T-helper 17 cell (primary cell): ENCODE measurements at regions not wholly inside any gene's neighbourhood (a gene's known extent, or its start where the extent isn't known, plus 50 kb on each side); places are given as distances from the start of the nearest gene placed in this dataset.
"Not testable (repeated sequence)": the region's sequence is repeated elsewhere in the genome, so short reads cannot be mapped to it uniquely, and the experiment has no call there.

ENCODE experiments used
- ATAC-seq: fragments of 150-1000 bp; cut with Tn5 transposase; 2 replicates; pipeline ENCODE4 v1.10.0; 2021; ENCODE audit warnings: mild to moderate bottlenecking, moderate library complexity
- DNase-seq, 3 donors: peaks; one replicate each; pipeline versions ENCODE4 v3.0.0 to v3.0.0-alpha.2; 2020 to 2021
- H3K9me3 ChIP-seq: one replicate; pipeline ENCODE4 v1.7.0; 2013; ENCODE audit warnings: low read length, mild to moderate bottlenecking; ENCODE audit not compliant: control insufficient read depth, poor library complexity, severe bottlenecking
- H3K27ac Mint-ChIP-seq: one replicate; pipeline ENCODE4 v1.8.0; 2022; ENCODE audit warnings: mild to moderate bottlenecking, moderate library complexity, mixed read lengths
- H3K27me3 Mint-ChIP-seq: one replicate; pipeline ENCODE4 v1.8.0; 2022; ENCODE audit warnings: mixed read lengths
- H3K36me3 Mint-ChIP-seq: one replicate; pipeline ENCODE4 v1.8.0; 2022; ENCODE audit warnings: low read depth, mixed read lengths
- H3K4me1 Mint-ChIP-seq: one replicate; pipeline ENCODE4 v1.8.0; 2022; ENCODE audit warnings: mild to moderate bottlenecking, mixed read lengths
- H3K4me3 Mint-ChIP-seq: one replicate; pipeline ENCODE4 v1.8.0; 2022; ENCODE audit warnings: mild to moderate bottlenecking, moderate library complexity, mixed read lengths

DNA sequence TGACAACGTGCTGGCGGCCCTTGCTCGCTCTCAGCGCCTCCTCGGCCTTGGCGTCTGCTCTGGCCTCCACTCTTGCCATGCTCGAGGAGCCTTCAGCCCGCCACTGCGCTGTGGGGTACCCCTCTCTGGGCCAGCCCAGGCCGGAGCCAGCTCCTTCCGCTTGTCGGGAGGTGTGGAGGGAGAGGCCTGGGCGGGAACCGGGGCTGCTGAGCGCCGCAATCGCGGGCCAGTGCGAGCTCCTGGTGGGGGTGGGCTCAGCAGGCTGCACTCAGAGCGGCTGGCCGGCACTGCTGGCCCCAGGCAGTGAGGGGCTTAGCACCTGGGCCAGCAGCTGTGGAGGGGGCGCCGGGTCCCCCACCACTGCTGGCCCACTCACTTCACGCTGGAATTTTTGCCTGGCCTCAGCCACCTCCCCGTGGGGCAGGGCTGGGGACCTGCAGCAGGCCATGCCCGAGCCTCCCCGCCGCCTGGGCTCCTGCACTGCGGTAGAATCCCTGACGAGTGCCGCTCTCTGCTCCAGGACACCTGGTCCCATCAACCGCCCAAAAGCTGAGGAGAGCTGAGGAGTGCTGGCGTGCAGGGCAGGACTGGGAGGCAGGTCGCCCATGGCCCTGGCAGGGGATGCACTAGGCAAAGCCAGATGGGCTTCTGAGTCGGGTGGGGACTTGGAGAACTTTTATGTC lies 372.2 kb upstream of the NRG3 start:
- no peaks in the 10 kb centered on the region for H3K27me3 Mint-ChIP-seq
- DNase-seq (no peak), ATAC-seq (no peak)
- no peaks in the 10 kb centered on the region for H3K9me3 ChIP-seq
- no peaks in the 10 kb centered on the region for H3K36me3 Mint-ChIP-seq
- H3K27ac Mint-ChIP-seq, result no peak overlapping the region
- no peak overlapping the region for H3K4me3 Mint-ChIP-seq
- H3K4me1 Mint-ChIP-seq, result no peaks in the 10 kb centered on the region

DNA sequence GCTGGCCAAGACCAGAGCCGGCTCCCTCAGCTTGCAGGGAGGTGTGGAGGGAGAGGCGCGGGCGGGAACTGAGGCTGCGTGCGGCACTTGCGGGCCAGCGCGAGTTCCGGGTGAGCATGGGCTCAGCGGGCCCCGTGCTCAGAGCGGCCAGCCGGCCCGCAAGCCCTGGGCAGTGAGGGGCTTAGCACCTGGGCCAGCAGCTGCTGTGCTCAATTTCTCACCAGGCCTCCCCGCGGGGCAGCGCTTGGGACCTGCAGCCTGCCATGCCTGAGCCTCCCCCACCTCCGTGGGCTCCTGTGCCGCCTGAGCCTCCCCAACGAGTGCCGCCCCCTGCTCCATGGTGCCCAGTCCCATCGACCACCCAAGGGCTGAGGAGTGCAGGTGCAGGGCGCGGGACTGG lies 369.2 kb upstream of the NRG3 start:
- not testable (repeated sequence) for H3K4me3 Mint-ChIP-seq, H3K27me3 Mint-ChIP-seq, DNase-seq, H3K4me1 Mint-ChIP-seq, H3K36me3 Mint-ChIP-seq, H3K27ac Mint-ChIP-seq, ATAC-seq, H3K9me3 ChIP-seq

GRCh38 chr10:81514811-81515210 lies 360.2 kb upstream of the NRG3 start:
- no peaks in the 10 kb centered on the region for H3K9me3 ChIP-seq
- Mint-ChIP-seq H3K4me1 (no peaks in the 10 kb centered on the region), H3K36me3 (no peaks in the 10 kb centered on the region), H3K4me3 (no peak overlapping the region), H3K27me3 (no peaks in the 10 kb centered on the region), H3K27ac (no peak overlapping the region)
- ATAC-seq (no peak), DNase-seq (no peak)

DNA sequence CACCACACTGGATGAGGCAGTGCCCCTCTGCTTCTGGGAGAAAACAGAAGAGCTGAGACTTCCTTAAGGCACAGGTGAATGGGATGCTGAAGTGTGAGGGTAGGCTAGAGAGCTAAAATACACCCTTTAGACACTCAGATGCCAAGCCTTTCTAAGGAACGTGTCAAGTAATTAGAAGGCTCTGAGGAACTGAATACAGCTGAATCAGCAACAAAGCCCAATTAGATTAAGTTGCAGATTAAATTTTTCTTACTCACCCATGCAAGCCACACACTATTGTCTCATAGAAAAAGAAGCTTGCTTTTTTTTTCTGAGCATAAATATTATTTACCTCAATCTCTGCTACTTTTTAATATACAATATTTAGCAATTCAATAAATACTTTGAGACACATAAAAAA lies 354.3 kb upstream of the NRG3 start:
- Mint-ChIP-seq H3K4me3 (no peak overlapping the region), H3K27ac (no peak overlapping the region), H3K27me3 (no peaks in the 10 kb centered on the region), H3K4me1 (no peaks in the 10 kb centered on the region), H3K36me3 (no peaks in the 10 kb centered on the region)
- no peak for ATAC-seq
- H3K9me3 ChIP-seq, result no peaks in the 10 kb centered on the region
- DNase-seq, result no peak

- DNase-seq (no peak), ATAC-seq (no peak)
- H3K36me3 Mint-ChIP-seq, result no peaks in the 10 kb centered on the region
- H3K27me3 Mint-ChIP-seq, result no peaks in the 10 kb centered on the region
- H3K27ac Mint-ChIP-seq, result no peak overlapping the region
- no peaks in the 10 kb centered on the region for H3K9me3 ChIP-seq
- H3K4me3 Mint-ChIP-seq, result no peak overlapping the region
- no peaks in the 10 kb centered on the region for H3K4me1 Mint-ChIP-seq
These were observed 350.5 kb upstream of the NRG3 start for GRCh38 chr10:81524467-81524866.

DNA sequence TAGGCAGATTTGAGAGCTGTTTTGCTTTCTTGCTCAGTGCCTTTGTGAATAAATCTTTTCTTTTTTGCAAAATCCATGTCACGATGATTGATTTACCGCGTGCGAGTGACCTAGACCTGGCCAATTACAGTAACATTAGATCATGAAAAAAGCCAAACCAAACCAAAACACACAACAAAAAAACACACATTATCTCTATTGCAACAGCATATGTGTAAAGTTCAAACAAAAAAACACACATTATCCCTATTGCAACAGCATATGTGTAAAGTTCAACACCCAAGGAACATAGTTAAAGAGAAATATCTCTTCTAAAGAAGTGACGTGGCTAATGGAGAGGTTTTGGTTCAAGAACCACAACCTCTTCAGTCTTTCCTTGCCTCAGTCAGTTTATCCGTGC lies 342.6 kb upstream of the NRG3 start:
- no peaks in the 10 kb centered on the region for H3K4me1 Mint-ChIP-seq

GRCh38 chr10:81534991-81535390 lies 340.0 kb upstream of the NRG3 start:
- Mint-ChIP-seq H3K4me1 (no peaks in the 10 kb centered on the region), H3K27me3 (no peaks in the 10 kb centered on the region), H3K36me3 (no peaks in the 10 kb centered on the region), H3K4me3 (no peak overlapping the region), H3K27ac (no peak overlapping the region)
- no peak for DNase-seq
- no peak for ATAC-seq
- H3K9me3 ChIP-seq, result no peaks in the 10 kb centered on the region

More for the DNA sequence above, 342.6 kb upstream of the NRG3 start:
- no peaks in the 10 kb centered on the region for H3K36me3 Mint-ChIP-seq
- DNase-seq (no peak), ATAC-seq (no peak)
- H3K4me3 Mint-ChIP-seq, result no peak overlapping the region
- H3K27me3 Mint-ChIP-seq, result no peaks in the 10 kb centered on the region
- no peaks in the 10 kb centered on the region for H3K9me3 ChIP-seq
- no peak overlapping the region for H3K27ac Mint-ChIP-seq

DNA sequence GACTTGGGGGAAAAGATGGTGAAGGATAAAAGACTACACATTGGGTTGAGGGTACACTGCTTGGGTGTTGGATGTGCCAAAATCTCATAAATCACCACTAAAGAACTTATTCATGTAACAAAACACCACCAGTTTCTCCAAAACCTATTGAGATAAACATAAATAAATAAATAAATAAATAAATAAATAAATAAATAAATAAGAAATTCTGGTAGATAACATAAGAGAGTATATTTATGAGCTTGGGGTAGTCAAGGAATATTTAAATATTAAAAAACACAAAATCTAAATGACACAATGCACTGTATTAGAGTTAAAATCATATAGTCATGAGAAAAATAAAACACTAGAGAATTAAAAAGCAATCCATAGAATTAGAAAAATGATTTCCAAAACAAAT lies 333.5 kb upstream of the NRG3 start:
- no peak overlapping the region for H3K4me3 Mint-ChIP-seq

GRCh38 chr10:81546243-81546642 lies 328.8 kb upstream of the NRG3 start:
- Mint-ChIP-seq H3K4me3 (no peak overlapping the region), H3K27ac (no peak overlapping the region), H3K4me1 (no peaks in the 10 kb centered on the region), H3K27me3 (no peaks in the 10 kb centered on the region), H3K36me3 (no peaks in the 10 kb centered on the region)
- ATAC-seq, result no peak
- no peaks in the 10 kb centered on the region for H3K9me3 ChIP-seq
- DNase-seq, result no peak

More for the DNA sequence above, 333.5 kb upstream of the NRG3 start:
- DNase-seq (no peak), ATAC-seq (no peak)
- Mint-ChIP-seq H3K27me3 (no peaks in the 10 kb centered on the region), H3K4me1 (no peaks in the 10 kb centered on the region), H3K27ac (no peak overlapping the region), H3K36me3 (no peaks in the 10 kb centered on the region)
- H3K9me3 ChIP-seq, result no peaks in the 10 kb centered on the region

DNA sequence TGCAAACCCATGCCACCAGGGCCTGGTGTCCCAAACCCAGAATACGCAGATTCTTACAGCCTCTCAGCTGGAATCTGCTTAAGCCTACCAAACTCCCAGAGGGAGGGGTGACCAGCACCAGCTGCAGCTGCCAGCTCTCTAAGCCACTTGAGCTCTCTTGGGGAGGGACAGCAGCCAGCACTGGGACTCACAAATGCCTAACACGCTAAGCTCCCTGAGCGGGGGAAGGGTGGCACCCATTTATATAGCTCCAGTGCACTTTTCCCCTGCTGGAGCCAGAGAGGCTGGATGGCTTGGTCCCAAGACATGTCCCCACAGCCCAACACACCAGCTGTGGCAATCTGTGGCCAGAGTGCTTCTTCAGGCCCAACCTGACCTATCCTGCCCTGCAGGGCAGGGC lies 326.8 kb upstream of the NRG3 start:
- Mint-ChIP-seq H3K36me3 (no peaks in the 10 kb centered on the region), H3K4me1 (no peaks in the 10 kb centered on the region), H3K27ac (no peak overlapping the region), H3K27me3 (no peaks in the 10 kb centered on the region), H3K4me3 (no peak overlapping the region)
- DNase-seq (no peak), ATAC-seq (no peak)
- no peaks in the 10 kb centered on the region for H3K9me3 ChIP-seq

- no peak for ATAC-seq
- Mint-ChIP-seq H3K27ac (no peak overlapping the region), H3K36me3 (no peaks in the 10 kb centered on the region), H3K27me3 (no peaks in the 10 kb centered on the region), H3K4me1 (no peaks in the 10 kb centered on the region), H3K4me3 (no peak overlapping the region)
- DNase-seq, result no peak
- H3K9me3 ChIP-seq, result no peaks in the 10 kb centered on the region
These were observed 310.9 kb upstream of the NRG3 start for GRCh38 chr10:81564143-81564542.

DNA sequence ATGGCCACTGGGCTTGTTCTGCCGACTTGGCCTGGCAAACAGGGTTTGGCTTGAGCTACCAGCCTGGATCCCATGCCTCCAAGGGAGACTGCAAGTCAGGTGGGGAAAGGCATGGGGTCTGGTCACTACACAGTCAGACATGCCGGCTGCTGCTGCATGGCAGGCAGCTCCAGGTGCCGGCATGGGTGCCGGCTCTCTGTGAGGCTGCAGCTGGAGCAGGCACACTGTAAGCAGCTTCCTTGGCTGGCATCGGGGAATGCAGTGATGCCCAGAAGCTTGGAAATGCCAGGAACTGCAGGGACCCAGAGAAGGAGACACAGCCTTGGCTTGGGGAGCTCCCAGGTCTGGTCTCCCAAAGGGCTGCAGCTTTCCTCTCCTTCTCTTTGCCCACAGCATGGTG lies 305.5 kb upstream of the NRG3 start:
- H3K27ac Mint-ChIP-seq, result no peak overlapping the region
- no peaks in the 10 kb centered on the region for H3K9me3 ChIP-seq
- H3K4me3 Mint-ChIP-seq, result no peak overlapping the region
- ATAC-seq, result no peak
- no peak for DNase-seq
- H3K27me3 Mint-ChIP-seq, result no peaks in the 10 kb centered on the region
- H3K36me3 Mint-ChIP-seq, result no peaks in the 10 kb centered on the region
- H3K4me1 Mint-ChIP-seq, result no peaks in the 10 kb centered on the region

- Mint-ChIP-seq H3K36me3 (no peaks in the 10 kb centered on the region), H3K4me3 (no peak overlapping the region), H3K27ac (no peak overlapping the region), H3K27me3 (no peaks in the 10 kb centered on the region), H3K4me1 (no peaks in the 10 kb centered on the region)
- DNase-seq, result no peak
- ATAC-seq, result no peak
- H3K9me3 ChIP-seq, result no peaks in the 10 kb centered on the region
These were observed 304.6 kb upstream of the NRG3 start for GRCh38 chr10:81570349-81570748.

DNA sequence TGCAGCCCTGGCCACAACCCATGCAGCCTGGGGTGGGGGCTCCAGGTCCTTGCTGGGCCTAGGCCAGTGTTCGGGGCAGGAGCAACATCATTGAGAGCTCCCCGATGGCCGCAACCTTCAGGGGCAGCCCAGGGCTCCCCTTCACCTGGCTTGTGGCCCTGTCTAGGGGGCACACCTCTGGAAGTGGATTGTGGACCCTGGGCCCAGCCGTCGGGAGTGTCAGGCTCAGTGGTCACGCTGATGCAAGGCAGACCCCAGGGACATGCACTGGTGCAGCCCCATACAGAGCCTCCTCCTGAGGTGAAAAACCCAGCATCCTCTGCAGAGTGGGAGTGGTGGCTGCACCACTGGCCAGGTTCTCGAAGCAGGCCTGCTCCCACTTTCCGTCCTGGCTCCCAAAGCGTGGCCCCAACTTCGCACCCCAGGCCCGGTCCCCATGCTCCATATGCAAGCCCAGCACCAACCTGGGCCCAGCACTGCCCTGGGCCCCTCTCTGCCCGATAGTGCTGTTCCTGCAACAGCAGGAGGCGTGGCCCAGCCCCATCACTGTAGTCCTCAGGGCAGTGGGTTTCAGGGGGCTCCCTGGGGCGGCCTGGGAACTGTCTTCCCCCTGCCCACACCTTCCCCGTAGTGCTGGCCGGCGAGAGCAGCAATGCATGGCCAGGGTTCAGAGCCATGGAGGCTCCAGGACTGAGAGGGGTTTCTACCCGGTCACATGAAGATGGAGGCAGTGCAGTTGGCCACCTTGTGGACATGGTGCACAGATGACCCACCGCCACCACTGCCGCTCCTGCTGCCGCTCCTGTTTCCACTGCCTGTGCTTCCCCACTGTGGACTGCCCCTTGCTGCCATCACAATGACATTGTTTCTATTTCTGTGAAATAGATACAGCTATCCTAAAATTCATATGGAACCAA lies 303.9 kb upstream of the NRG3 start:
- DNase-seq (no peak), ATAC-seq (no peak)
- H3K36me3 Mint-ChIP-seq, result no peaks in the 10 kb centered on the region
- H3K9me3 ChIP-seq, result no peaks in the 10 kb centered on the region
- H3K4me3 Mint-ChIP-seq, result no peak overlapping the region
- H3K4me1 Mint-ChIP-seq, result no peaks in the 10 kb centered on the region
- no peak overlapping the region for H3K27ac Mint-ChIP-seq
- no peaks in the 10 kb centered on the region for H3K27me3 Mint-ChIP-seq
